H1 (cell line): ENCODE measurements at regions not wholly inside any gene's neighbourhood (a gene's known extent, or its start where the extent isn't known, plus 50 kb on each side); places are given as distances from the start of the nearest gene placed in this dataset. TPM values are rescaled to one million over a fixed set of nuclear protein-coding genes. Genes with fewer than 3 reads are reported as not detected.

ENCODE experiments used
- small RNA-seq: library from polyadenylated mRNA; stranded (forward); fragments of <200 nt; extraction: miRNeasy Mini kit (QIAGEN cat#:217004); gene quantifications from one replicate; pipeline ENCODE3, GENCODE V24; 2013; ENCODE audit not compliant: insufficient read depth

Small RNA genes in the stretch of these regions (small RNA-seq; reads per million reads assigned to genes)
- gene RNU4ATAC7P = not detected
